GM19438 (cell line): ENCODE measurements at regions not wholly inside any gene's neighbourhood (a gene's known extent, or its start where the extent isn't known, plus 50 kb on each side); places are given as distances from the start of the nearest gene placed in this dataset.

Experiments used
- ATAC-seq: cut with Tn5 transposase; IDR thresholded peaks from one replicate; pipeline ENCODE4 v1.9.1; 2021; ENCODE audit warnings: low read depth; ENCODE audit not compliant: unreplicated experiment

DNA sequence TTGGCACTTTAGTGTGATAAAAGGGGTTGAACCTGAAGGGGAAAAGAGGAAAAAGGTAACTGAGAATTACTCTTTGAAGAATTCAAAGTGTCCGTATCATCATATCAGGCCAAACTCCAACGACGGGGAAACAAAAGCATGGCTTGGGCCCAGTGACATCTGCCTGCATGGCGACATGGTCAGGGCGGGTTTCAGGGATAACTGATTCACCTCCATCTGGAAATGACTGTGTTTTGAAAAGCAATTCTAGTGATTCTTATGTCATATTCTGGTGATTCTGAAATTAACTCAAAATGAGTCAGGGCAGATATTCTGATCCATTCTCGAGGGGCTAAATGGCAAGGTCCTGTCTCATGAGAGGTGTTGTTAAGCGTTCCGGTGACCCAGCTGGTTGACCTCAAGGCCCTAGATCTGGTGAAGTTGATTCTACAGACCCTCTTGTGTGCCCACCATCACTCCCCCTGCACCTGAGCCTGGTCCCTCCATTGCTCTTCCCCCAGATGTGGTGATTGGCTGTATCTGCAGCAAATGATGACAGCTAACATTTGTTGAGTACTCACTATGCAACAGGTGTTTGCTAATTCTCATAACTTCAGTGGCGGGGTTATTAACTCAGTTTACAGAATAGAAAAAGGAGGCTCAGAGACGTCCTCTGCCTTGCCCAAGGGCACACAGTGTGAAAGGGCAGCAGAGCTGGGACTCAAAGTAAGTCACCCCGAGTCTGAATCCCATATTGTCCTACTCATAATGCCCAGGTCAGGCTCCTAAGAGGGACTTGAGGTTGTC lies 251.8 kb downstream of the MAF start:
- ATAC-seq = no peak

DNA sequence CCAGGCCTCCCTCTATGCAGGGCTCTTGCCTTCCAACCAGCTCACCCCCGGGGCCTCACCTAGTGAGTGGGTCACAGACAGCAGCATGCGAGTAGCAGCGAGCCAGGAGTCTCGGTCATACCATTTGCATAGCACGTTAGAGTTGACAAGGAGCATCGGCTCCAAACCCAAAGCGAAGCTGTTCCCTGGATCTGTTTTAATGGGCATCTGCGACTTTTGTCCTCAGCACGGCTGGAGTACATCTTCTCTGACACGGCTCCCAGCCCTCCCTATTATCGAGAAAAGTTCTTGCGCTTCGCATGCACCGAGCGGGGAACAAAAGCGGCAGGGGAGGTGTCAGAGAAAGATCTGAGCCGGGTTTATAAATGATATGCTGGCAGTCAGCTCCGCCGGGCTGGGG lies 253.3 kb downstream of the MAF start:
- no peak for ATAC-seq

DNA sequence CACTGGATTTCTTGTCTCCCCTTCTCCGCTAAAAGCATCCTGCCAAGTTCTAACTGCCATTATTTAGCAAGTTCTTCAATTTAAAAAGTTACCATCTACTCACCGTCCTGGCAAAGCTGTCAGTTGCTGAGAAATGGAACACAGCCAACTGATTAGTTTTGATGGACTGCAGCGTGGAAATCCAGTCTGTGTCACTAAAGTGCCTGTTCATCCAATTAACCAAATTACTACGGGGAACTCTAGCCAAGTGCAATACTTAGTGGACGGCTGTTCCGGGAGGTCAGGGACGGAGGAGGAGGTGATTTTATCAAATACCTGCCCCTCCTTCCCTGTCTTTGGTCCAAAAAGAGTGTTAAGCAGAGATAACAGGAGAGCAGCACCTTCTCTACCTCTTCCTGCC lies 260.7 kb downstream of the MAF start:
- no peak for ATAC-seq

DNA sequence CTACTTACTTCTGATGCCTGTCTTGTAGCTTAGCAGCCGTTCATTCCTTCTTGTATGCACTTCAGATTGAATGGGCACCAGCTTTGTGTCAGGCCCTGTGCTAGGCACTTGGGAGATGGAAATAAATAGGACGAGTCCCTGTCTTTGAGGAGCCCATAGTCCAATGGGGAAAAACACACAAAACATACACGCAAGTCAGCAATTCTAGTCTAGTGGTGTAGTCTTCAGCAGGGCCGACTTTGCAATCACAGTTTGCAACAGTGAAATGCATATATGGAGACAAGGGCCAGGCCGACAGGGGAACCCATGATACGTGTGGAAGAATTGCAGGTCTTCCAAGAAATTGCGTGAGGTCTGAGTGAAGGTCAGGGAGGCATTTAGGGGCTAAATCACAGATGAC lies 262.6 kb downstream of the MAF start:
- no peak for ATAC-seq

- ATAC-seq = no peak
Measured at GRCh38 chr16:79336437-79337229, 263.9 kb downstream of the MAF start.

- no peak for ATAC-seq
Measured at GRCh38 chr16:79334127-79334526, 266.4 kb downstream of the MAF start.

DNA sequence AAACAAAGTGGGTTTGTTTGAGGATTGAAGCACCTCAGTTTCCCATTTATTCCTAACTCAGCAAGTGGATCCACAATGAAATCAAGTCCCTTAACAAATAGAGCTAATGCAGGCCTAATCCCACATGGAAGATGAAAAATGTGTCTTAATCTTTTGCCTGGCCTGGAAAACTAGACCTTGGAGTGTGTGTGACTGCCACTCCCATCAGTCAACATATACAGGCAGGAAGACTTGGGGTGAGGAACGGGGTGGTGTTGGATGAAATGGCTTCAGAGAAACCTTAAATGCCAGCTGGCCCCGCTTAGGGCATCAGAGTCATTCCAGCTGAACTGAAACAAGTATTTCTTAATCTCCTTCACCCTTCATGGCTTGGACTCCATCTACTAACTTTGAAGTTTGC lies 269.5 kb downstream of the MAF start:
- no peak for ATAC-seq

DNA sequence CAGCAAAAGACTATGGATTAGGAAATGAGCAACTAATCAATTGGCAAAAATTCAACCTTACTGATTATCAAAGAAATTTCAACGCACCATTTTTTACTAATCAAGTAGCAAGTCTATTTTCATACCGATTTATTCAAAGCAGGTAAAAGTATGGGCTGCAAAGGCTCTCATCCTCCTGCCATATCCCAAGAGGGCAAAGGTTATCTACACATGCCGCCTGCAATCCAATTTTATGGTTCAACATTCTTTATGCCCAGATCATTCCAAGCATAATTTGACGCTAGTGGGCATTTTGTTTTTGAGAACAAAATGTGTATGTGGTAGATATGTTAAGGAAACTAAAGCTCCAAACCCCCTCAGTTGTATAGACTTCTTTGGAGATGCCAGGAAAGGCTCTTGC lies 270.6 kb downstream of the MAF start:
- no peak for ATAC-seq

- ATAC-seq = no peak
Measured at GRCh38 chr16:79329166-79329521, 271.4 kb downstream of the MAF start.

DNA sequence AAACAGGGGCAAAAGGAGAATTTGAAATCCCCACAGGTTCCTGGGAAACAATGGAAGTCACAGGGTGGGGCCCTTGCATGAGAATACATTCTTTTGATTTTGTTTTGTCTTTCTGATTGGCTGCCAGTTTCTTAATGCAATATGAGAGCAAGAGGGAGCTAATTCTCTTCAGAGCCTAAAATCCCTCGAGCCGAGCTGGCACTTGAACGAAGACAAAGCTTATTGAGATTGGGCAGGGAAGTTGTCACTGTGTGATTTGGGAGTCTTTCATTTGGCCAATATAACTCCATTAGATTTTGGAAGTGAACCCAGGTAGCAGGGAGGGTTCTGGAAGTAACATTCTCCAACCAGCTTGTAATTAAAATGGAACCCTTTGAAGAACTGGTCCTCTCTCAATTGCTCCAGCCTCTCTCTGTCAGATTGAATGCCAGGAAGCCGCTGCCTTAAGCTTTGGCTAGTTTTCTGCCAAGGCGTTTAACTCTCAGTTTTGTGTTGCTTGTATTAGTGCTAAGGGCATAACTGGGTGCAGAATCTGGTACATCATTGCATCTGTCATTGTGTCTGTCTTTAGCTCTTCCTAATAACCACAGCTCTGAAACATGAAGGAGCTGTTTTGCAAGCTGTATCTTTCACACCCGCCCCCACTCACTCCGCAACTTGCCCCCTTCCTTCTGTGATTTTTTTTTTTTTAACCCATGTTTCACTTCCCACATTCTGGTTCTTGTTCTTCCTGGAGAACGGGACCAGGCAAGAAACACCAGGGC lies 272.0 kb downstream of the MAF start:
- no peak for ATAC-seq

- no peak for ATAC-seq
Measured at GRCh38 chr16:79327836-79328235, 272.7 kb downstream of the MAF start.

- ATAC-seq = no peak
Measured at GRCh38 chr16:79326549-79326948, 274.0 kb downstream of the MAF start.

DNA sequence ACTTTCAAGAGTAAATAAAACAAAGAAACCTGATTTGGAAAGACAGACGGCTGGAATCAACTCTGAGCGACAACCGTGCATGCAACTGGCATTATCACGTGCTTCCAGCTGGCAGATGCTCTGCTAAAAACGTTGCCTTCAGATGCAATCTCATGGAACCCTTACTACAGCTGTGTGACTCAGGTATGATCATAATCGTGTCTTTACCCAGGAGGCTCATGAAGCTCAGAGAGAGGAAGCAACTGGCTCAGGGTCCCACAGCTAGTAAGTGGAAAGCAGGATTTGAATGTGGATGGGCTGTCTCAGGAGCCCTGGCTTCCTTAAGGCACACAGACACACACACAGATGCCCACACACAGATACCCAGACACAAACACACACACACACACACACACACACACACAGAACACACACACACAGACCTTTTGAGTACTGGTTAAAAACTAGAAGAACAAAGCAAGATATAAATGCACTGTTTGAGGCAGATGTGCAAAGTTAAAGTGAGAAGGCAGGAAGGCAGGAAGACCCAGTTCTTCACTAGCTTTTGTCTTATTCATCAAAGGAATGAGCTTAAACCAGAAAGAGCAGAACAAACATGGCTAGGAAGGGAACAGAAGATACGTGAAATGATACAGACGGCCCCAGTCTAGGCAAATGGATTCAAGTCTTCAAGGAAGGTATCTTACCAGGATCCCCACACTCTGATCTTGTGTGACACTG lies 275.2 kb downstream of the MAF start:
- no peak for ATAC-seq

DNA sequence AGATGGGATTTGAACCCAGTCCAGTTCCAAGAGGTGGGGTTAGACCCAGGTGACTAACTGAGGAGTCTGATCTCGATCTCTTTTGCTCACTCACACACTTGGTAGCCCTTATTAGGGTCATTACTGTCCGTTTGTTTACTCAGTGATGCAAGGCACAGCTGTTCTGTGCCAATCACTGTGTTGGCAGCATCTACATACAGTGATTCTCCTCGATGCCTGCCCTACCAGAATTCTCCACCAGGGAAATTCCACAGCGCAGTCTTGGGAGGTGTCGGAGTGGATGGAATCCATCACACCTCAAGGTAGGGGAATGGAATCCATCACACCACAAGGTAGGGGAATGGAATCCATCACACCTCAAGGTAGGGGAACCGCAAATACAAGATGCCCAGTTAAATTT lies 279.6 kb downstream of the MAF start:
- ATAC-seq = no peak

DNA sequence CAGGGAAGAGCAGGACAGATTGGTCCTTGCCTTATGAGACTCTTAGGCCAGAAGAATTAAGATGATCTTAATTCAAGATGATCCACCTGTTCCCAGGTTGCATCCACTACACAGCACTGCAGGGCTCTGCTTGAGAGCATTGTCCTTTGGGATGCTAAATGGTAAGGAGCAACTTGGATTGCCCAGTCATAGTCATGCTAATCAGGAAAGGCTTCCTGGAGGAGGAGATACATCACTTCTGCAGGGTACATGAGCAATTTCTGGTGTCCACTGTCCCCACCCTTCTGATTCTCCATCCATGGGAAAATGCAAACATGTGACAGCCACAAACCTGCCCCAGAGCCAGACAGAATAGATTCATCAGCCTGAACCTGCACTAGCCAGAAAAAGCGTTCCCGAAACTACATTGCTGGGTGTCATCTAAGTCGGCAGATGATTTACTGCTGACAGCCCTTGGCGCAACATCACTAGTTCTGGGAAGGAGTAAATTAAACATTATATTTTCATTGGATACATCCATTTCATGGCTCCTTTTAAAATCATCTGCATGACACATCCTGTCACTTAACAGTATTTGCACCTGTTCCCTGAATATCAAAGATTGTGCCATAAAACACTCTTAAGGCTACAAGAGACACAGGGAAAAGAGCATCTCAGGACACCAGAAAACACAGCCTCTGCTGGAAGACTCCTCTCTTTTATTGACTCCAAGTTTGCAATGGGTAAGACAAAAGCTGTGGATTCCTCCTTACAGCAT lies 282.2 kb downstream of the MAF start:
- no peak for ATAC-seq

GRCh38 chr16:79317521-79317920 lies 283.0 kb downstream of the MAF start:
- no peak for ATAC-seq

- ATAC-seq = no peak
Measured at GRCh38 chr16:79317026-79317425, 283.5 kb downstream of the MAF start.

DNA sequence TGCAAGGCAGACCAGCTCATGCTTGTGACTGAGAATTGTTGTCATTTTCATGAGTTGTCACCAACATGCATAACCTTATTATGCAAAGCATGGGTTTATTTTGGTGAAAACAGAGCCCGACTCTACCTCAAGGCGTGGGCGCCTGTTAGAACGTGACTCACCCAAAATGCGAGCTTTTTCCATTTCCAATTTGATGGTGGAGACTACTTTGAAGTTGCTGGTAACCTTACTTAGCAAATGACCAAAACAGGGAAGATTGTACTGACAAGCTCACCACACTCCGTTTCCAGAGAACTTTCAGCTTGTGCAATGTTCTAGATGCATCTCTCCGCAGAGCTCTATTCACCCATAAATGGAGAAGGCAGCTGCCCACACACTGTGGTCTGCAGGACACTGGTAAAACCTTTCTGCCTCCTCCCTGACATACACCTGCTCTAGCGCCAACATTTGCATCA lies 284.5 kb downstream of the MAF start:
- ATAC-seq = no peak

GRCh38 chr16:79312502-79312901 lies 288.0 kb downstream of the MAF start:
- ATAC-seq = no peak

DNA sequence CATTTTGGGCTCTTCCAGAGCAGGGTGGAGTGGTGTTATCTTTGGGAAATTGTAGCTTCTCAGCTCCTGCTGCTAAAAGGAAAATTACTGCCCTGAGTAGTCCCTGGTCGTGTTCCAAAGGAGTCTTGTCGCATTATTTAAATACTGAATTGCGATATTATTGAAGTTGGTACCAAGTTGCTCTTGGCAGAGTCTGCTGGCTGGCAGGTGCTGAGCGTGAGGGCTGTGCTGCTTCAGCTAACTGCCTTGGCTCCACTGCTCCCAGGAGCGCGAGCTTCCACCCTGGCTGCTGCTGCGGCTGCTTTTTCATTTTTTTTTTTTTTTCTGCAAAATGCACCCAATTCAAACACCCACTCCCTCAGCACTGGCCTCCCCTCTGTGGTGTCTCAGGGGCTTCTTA lies 289.8 kb downstream of the MAF start:
- no peak for ATAC-seq
